Astrocyte (in vitro differentiated cells and primary cell): ENCODE measurements at regions not wholly inside any gene's neighbourhood (a gene's known extent, or its start where the extent isn't known, plus 50 kb on each side); places are given as distances from the start of the nearest gene placed in this dataset.
"Not testable (repeated sequence)": the region's sequence is repeated elsewhere in the genome, so short reads cannot be mapped to it uniquely, and the experiment has no call there.

ENCODE experiments used
- CTCF ChIP-seq: IDR thresholded peaks from 2 replicates; pipeline ENCODE4 v1.5.1; 2011; ENCODE audit warnings: low read depth, mild to moderate bottlenecking, inconsistent platforms, low read length, moderate library complexity; ENCODE audit not compliant: insufficient read depth
- EZH2 ChIP-seq: IDR thresholded peaks from 2 replicates; pipeline ENCODE4 v1.6.1; 2012; ENCODE audit warnings: mild to moderate bottlenecking, low read length, inconsistent platforms; ENCODE audit not compliant: insufficient read depth

GRCh38 chr2:179321034-179321433 is 56.4 kb upstream of the SESTD1 start:
- not testable (repeated sequence) for TF ChIP-seq CTCF, EZH2
